NCI-H2081 treated with DMSO at 0.1 percent for 48 hours (cell line): ENCODE measurements at regions not wholly inside any gene's neighbourhood (a gene's known extent, or its start where the extent isn't known, plus 50 kb on each side); places are given as distances from the start of the nearest gene placed in this dataset.

ENCODE experiments used
- DNase-seq: peaks from one replicate; lab custom pipeline; 2025; lab: John Stamatoyannopoulos, UW

- peak; percentile 92 for DNase-seq
Measured at GRCh38 chr12:82174383-82174782, 183.8 kb downstream of the CCDC59 start.

GRCh38 chr12:82149045-82149444, 209.1 kb downstream of the CCDC59 start:
- no peak for DNase-seq

- DNase-seq: no peak
Measured at GRCh38 chr12:82146740-82147139, 211.4 kb downstream of the CCDC59 start.

GRCh38 chr12:82144505-82144904, 213.7 kb downstream of the CCDC59 start:
- no peak for DNase-seq

- DNase-seq: no peak
Measured at GRCh38 chr12:82132390-82132789, 225.8 kb downstream of the CCDC59 start.

- no peak for DNase-seq
Measured at GRCh38 chr12:82130762-82131161, 227.4 kb downstream of the CCDC59 start.

- DNase-seq: no peak
Measured at GRCh38 chr12:82124711-82125380, 233.3 kb downstream of the CCDC59 start.

GRCh38 chr12:82121545-82121944, 236.6 kb downstream of the CCDC59 start:
- no peak for DNase-seq

GRCh38 chr12:82120901-82121300, 237.3 kb downstream of the CCDC59 start:
- DNase-seq: no peak

GRCh38 chr12:82109243-82109642, 248.9 kb downstream of the CCDC59 start:
- DNase-seq: no peak

- no peak for DNase-seq
Measured at GRCh38 chr12:82108615-82109014, 249.6 kb downstream of the CCDC59 start.

- no peak for DNase-seq
Measured at GRCh38 chr12:82099216-82099615, 259.0 kb downstream of the CCDC59 start.

GRCh38 chr12:82097877-82098276, 260.3 kb downstream of the CCDC59 start:
- no peak for DNase-seq

- DNase-seq: no peak
Measured at GRCh38 chr12:82097438-82097837, 260.7 kb downstream of the CCDC59 start.

GRCh38 chr12:82090165-82090564, 268.0 kb downstream of the CCDC59 start:
- DNase-seq: no peak

- DNase-seq: no peak
Measured at GRCh38 chr12:82089369-82090121, 268.6 kb downstream of the CCDC59 start.

- DNase-seq: no peak
Measured at GRCh38 chr12:82082501-82082900, 275.7 kb downstream of the CCDC59 start.

- DNase-seq: no peak
Measured at GRCh38 chr12:82069931-82070514, 288.2 kb downstream of the CCDC59 start.

- DNase-seq: no peak
Measured at GRCh38 chr12:82058197-82058596, 299.0 kb upstream of the PPFIA2 start.

- no peak for DNase-seq
Measured at GRCh38 chr12:82057770-82058169, 298.6 kb upstream of the PPFIA2 start.

GRCh38 chr12:82055391-82055790, 296.2 kb upstream of the PPFIA2 start:
- no peak for DNase-seq

GRCh38 chr12:82054566-82054965, 295.4 kb upstream of the PPFIA2 start:
- no peak for DNase-seq

- no peak for DNase-seq
Measured at GRCh38 chr12:82047446-82047845, 288.3 kb upstream of the PPFIA2 start.
